NCI-H82 (cell line): ENCODE measurements at regions not wholly inside any gene's neighbourhood (a gene's known extent, or its start where the extent isn't known, plus 50 kb on each side); places are given as distances from the start of the nearest gene placed in this dataset.

Experiments used
- DNase-seq: peaks from one replicate; lab custom pipeline; 2025; lab: John Stamatoyannopoulos, UW

GRCh38 chr15:92224843-92225242, 168.8 kb upstream of the ST8SIA2 start:
- no peak for DNase-seq

- DNase-seq = peak; percentile 63
Observed at GRCh38 chr15:92226020-92226612, 167.6 kb upstream of the ST8SIA2 start.

GRCh38 chr15:92228830-92229229, 164.9 kb upstream of the ST8SIA2 start:
- DNase-seq = no peak

- DNase-seq = no peak
Observed at GRCh38 chr15:92231461-92231860, 162.2 kb upstream of the ST8SIA2 start.

- DNase-seq = no peak
Observed at GRCh38 chr15:92232317-92232716, 161.4 kb upstream of the ST8SIA2 start.

GRCh38 chr15:92232876-92233275, 160.8 kb upstream of the ST8SIA2 start:
- DNase-seq = no peak

- no peak for DNase-seq
Observed at GRCh38 chr15:92243227-92243626, 150.5 kb upstream of the ST8SIA2 start.

- DNase-seq = peak; percentile 34
Observed at GRCh38 chr15:92244703-92245102, 149.0 kb upstream of the ST8SIA2 start.

GRCh38 chr15:92247649-92248242, 145.9 kb upstream of the ST8SIA2 start:
- no peak for DNase-seq

- no peak for DNase-seq
Observed at GRCh38 chr15:92266796-92267685, 126.6 kb upstream of the ST8SIA2 start.

GRCh38 chr15:92268900-92269299, 124.8 kb upstream of the ST8SIA2 start:
- DNase-seq = peak; percentile 77

GRCh38 chr15:92271179-92271578, 122.5 kb upstream of the ST8SIA2 start:
- DNase-seq = no peak

- DNase-seq = no peak
Observed at GRCh38 chr15:92272106-92272505, 121.6 kb upstream of the ST8SIA2 start.

- no peak for DNase-seq
Observed at GRCh38 chr15:92273286-92273685, 120.4 kb upstream of the ST8SIA2 start.

GRCh38 chr15:92273723-92274122, 120.0 kb upstream of the ST8SIA2 start:
- no peak for DNase-seq

GRCh38 chr15:92277776-92278175, 115.9 kb upstream of the ST8SIA2 start:
- peak; percentile 66 for DNase-seq

GRCh38 chr15:92283813-92284212, 109.9 kb upstream of the ST8SIA2 start:
- DNase-seq = no peak

GRCh38 chr15:92288755-92289154, 104.9 kb upstream of the ST8SIA2 start:
- DNase-seq = no peak

- DNase-seq = no peak
Observed at GRCh38 chr15:92289733-92290132, 103.9 kb upstream of the ST8SIA2 start.

- DNase-seq = no peak
Observed at GRCh38 chr15:92290359-92290992, 103.2 kb upstream of the ST8SIA2 start.

GRCh38 chr15:92291900-92292299, 101.8 kb upstream of the ST8SIA2 start:
- DNase-seq = no peak

GRCh38 chr15:92294759-92295158, 98.9 kb upstream of the ST8SIA2 start:
- peak; percentile 84 for DNase-seq
